HepG2 (cell line): ENCODE measurements at regions not wholly inside any gene's neighbourhood (a gene's known extent, or its start where the extent isn't known, plus 50 kb on each side); places are given as distances from the start of the nearest gene placed in this dataset.

ENCODE experiments used
- EHMT2 ChIP-seq: fragments of 200-600 bp; sonication (generic); IDR thresholded peaks from 2 replicates; pipeline ENCODE4 v1.7.0; 2017; ENCODE audit warnings: antibody characterized with exemption, low read depth, low read length, borderline replicate concordance
- HNRNPH1 ChIP-seq: fragments of 200-400 bp; formaldehyde crosslinking; optimal IDR thresholded peaks from 2 replicates; pipeline ENCODE3; 2017; ENCODE audit warnings: mild to moderate bottlenecking, low read depth, low read length
- POLR2A ChIP-seq, 2 experiments: IDR thresholded peaks; 2 replicates each; pipeline ENCODE4 v1.6.1; 2011; ENCODE audit warnings: low read depth in 2 of 2, low read length in 2 of 2, mild to moderate bottlenecking in 1 of 2, moderate library complexity in 1 of 2; ENCODE audit not compliant: insufficient read depth in 1 of 2

DNA sequence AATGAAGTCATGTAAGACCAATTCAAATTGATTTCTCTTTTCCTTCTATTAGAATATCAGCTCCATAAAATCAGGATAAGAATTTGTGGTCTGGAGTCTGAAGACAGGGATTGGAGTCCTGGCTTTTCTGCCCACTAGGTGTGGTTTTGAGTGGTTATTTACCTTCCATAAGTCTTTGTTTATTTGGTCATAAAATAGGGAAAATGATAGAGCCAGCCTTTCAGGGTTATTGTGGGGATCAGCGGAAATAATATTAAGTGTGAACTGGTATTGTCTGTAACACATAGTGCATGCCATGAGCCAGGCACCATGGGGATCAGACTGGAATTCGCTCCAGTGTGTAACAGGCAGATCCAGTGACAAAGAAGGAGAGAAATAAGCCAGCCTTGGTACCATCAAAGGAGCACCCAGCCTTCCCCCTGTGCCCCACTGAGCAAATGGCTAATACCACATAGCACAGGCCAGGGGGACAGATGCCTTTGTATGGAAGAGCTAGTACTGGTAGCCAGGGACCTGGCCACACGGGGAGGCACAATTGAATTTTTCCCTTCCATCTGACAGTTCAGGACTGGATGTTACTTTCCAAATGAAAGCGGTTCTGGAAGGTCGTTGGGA, 509.7 kb upstream of the PODXL start:
- TF ChIP-seq EHMT2 (no peak), POLR2A (IDR thresholded peaks at IDR 0.05; ENCODE audit: insufficient read depth in 1 of 2, low read depth in 2 of 2, low read length in 2 of 2) (no peak), HNRNPH1 (no peak)
